Cardiac muscle cell (in vitro differentiated cells and primary cell): ENCODE measurements at regions not wholly inside any gene's neighbourhood (a gene's known extent, or its start where the extent isn't known, plus 50 kb on each side); places are given as distances from the start of the nearest gene placed in this dataset.
"Not testable (repeated sequence)": the region's sequence is repeated elsewhere in the genome, so short reads cannot be mapped to it uniquely, and the experiment has no call there.

Experiments used
- DNase-seq, 2 donors: peaks; one replicate each; pipeline versions ENCODE4 v3.0.0 to v3.0.0-alpha.2; 2010 to 2017; ENCODE audit warnings: low read depth in 1 of 2, low spot score in 1 of 2
- H3K27ac ChIP-seq: fragments of 200-600 bp; sonication (generic); 2 replicates; pipeline ENCODE4 v1.5.1; 2016
- H3K27me3 ChIP-seq: fragments of 200-600 bp; sonication (generic); 2 replicates; pipeline ENCODE4 v1.6.0; 2016; ENCODE audit warnings: control low read depth
- H3K36me3 ChIP-seq: fragments of 200-600 bp; sonication (generic); 2 replicates; pipeline ENCODE4 v1.5.1; 2016; ENCODE audit warnings: control low read depth
- H3K4me1 ChIP-seq: fragments of 200-600 bp; sonication (generic); 2 replicates; pipeline ENCODE4 v1.8.1; 2017; ENCODE audit warnings: low read depth, mild to moderate bottlenecking, mixed run types
- H3K4me3 ChIP-seq: fragments of 200-600 bp; sonication (generic); 2 replicates; pipeline ENCODE4 v1.5.1; 2016; ENCODE audit warnings: mild to moderate bottlenecking
- H3K9me3 ChIP-seq: fragments of 200-600 bp; sonication (generic); 2 replicates; pipeline ENCODE4 v1.5.1; 2017; ENCODE audit warnings: low read depth, mild to moderate bottlenecking, control low read depth
- TF ChIP-seq, protein P1 (sequence below): IDR thresholded peaks from 2 replicates; pipeline ENCODE4 v1.5.1; 2012; ENCODE audit warnings: low read depth, mild to moderate bottlenecking, low read length

DNA sequence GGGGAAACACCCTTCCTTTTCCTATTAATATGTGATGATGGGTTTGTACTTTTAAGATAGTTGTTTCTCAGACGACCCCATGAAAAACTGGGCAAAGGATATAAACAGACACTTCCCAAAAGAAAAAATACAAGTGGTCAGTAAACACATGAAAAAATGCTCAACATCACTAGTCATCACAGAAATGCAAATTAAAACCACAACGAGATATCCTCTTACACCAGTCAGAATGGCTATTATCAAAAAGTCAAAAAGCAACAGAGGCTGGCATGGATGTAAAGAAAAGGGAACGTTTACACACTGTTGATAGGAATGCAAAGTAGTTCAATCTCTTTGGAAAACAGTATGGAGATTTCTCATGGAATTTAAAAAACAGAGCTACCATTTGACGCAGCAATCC lies 111.4 kb upstream of the ZEB1 start:
- H3K36me3 ChIP-seq, result no peaks in the 10 kb centered on the region
- peak in 1 of 2 donors; percentile 13 for DNase-seq
- TF ChIP-seq, protein P1, sequence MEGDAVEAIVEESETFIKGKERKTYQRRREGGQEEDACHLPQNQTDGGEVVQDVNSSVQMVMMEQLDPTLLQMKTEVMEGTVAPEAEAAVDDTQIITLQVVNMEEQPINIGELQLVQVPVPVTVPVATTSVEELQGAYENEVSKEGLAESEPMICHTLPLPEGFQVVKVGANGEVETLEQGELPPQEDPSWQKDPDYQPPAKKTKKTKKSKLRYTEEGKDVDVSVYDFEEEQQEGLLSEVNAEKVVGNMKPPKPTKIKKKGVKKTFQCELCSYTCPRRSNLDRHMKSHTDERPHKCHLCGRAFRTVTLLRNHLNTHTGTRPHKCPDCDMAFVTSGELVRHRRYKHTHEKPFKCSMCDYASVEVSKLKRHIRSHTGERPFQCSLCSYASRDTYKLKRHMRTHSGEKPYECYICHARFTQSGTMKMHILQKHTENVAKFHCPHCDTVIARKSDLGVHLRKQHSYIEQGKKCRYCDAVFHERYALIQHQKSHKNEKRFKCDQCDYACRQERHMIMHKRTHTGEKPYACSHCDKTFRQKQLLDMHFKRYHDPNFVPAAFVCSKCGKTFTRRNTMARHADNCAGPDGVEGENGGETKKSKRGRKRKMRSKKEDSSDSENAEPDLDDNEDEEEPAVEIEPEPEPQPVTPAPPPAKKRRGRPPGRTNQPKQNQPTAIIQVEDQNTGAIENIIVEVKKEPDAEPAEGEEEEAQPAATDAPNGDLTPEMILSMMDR, result no peak
- H3K27ac ChIP-seq, result no peak overlapping the region
- H3K4me3 ChIP-seq, result no peak overlapping the region
- no peaks in the 10 kb centered on the region for H3K27me3 ChIP-seq
- no peaks in the 10 kb centered on the region for H3K4me1 ChIP-seq
- no peaks in the 10 kb centered on the region for H3K9me3 ChIP-seq

DNA sequence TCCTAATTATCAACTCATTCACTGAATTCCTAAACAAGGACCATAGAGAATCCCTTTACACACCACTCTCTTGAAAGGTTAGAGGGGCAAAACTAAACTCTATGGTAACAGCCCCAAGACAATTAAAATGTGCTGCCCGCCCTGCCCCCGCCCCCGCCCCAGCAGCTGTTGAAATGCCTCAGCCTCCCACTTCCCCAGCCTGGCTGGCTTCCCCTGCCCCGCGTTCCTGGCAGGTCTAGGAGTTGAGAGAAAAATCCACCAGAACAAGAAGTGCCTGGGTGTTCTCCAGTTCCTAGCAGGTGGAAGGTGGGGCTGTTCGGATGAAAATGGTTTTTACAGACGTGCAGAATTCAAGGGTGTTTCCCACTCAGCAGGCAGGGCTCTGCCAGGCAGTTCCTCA lies 109.5 kb upstream of the ZEB1 start:
- H3K4me3 ChIP-seq, result no peak overlapping the region
- no peaks in the 10 kb centered on the region for H3K9me3 ChIP-seq
- H3K36me3 ChIP-seq, result no peaks in the 10 kb centered on the region
- H3K4me1 ChIP-seq, result no peaks in the 10 kb centered on the region
- H3K27me3 ChIP-seq, result no peaks in the 10 kb centered on the region
- no peak for DNase-seq
- TF ChIP-seq, protein P1, result no peak
- no peak overlapping the region for H3K27ac ChIP-seq

GRCh38 chr10:31210190-31210589 lies 108.8 kb upstream of the ZEB1 start:
- no peak for DNase-seq
- Histone ChIP-seq H3K27ac (no peak overlapping the region), H3K9me3 (no peaks in the 10 kb centered on the region), H3K4me3 (no peak overlapping the region), H3K36me3 (no peaks in the 10 kb centered on the region), H3K4me1 (no peaks in the 10 kb centered on the region), H3K27me3 (no peaks in the 10 kb centered on the region)
- TF ChIP-seq, protein P1, result no peak

DNA sequence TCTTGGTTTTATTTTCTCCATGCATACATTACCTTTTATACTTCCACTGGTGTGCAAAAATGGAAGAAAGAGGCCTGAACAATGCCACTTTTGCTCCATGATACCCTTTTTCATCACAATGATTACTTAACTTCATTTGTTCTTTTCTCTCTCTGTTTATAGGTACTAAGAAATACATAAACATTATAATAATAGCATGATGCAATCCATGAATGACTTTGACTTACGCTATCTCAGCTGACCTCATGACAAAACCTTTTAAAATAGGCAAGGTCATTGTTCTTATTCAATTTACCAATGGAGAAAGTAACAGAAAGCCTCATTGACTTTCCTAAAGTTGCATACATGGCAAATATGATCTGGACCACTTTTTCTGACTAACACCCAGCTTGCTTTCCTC lies 105.1 kb upstream of the ZEB1 start:
- no peak for DNase-seq
- Histone ChIP-seq H3K4me3 (no peak overlapping the region), H3K27ac (no peak overlapping the region), H3K4me1 (peaks cover 7% of the 10 kb centered on the region), H3K27me3 (no peaks in the 10 kb centered on the region), H3K9me3 (no peaks in the 10 kb centered on the region), H3K36me3 (no peaks in the 10 kb centered on the region)
- TF ChIP-seq, protein P1, result no peak

DNA sequence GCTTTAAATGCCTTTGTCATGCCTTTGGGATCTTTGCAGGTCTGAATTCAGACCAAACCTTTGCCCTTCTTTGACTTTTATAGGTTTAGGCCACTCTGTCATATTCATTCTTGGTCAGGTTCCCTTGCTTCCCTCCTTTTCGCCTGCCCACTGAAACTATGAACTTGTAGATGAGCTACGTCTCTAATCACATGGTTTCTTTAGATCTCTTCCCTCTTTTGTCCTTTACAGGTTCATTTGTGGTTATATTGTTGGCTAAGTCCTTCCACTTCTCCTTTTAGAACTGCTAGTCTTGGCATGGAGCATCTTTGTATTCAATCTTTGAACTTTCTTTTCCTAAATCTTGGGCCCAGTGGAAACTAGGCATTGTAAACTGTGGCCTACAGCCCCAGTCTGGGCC lies 104.0 kb upstream of the ZEB1 start:
- H3K4me3 ChIP-seq, result no peak overlapping the region
- no peaks in the 10 kb centered on the region for H3K36me3 ChIP-seq
- no peak overlapping the region for H3K27ac ChIP-seq
- no peak for DNase-seq
- H3K9me3 ChIP-seq, result no peaks in the 10 kb centered on the region
- TF ChIP-seq, protein P1, result no peak
- no peaks in the 10 kb centered on the region for H3K27me3 ChIP-seq
- H3K4me1 ChIP-seq, result peaks cover 7% of the 10 kb centered on the region

DNA sequence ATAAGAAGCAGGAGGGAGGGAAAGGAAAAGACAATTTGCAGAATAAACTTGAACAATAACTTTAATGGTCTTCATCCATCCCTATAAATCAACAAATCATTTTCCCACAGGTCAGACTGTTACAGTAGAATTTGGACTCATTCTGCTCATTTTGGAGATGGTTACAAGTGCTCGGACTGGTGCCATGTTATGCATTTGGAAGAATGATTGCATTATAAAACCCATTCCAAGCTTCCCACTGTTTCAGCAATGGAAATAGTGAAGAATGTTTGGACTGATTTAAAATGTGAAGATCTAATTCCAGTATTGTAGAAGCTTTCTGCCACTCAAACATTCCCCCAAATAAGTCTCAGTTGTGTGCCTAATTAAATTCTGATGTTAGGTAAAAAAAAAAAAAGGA lies 99.7 kb upstream of the ZEB1 start:
- Histone ChIP-seq H3K9me3 (no peaks in the 10 kb centered on the region), H3K27me3 (no peaks in the 10 kb centered on the region), H3K27ac (no peak overlapping the region), H3K36me3 (no peaks in the 10 kb centered on the region), H3K4me1 (peaks cover 7% of the 10 kb centered on the region), H3K4me3 (no peak overlapping the region)
- TF ChIP-seq, protein P1, result no peak
- DNase-seq, result no peak

- H3K9me3 ChIP-seq, H3K27ac ChIP-seq, H3K4me1 ChIP-seq, DNase-seq, H3K36me3 ChIP-seq, H3K4me3 ChIP-seq, H3K27me3 ChIP-seq: not testable (repeated sequence)
These were observed 90.2 kb upstream of the ZEB1 start for GRCh38 chr10:31228780-31229179.
